HTR-8/SVneo (cell line): ENCODE measurements at regions not wholly inside any gene's neighbourhood (a gene's known extent, or its start where the extent isn't known, plus 50 kb on each side); places are given as distances from the start of the nearest gene placed in this dataset.

Experiments
- DNase-seq: peaks from one replicate; pipeline ENCODE4 v3.0.0; 2011; ENCODE audit warnings: low spot score, mixed read lengths; ENCODE audit not compliant: insufficient read length
- FAIRE-seq: peaks from 2 replicates; lab custom pipeline; 2011; peaks lifted over from hg19 to GRCh38; lab: Jason Lieb, UNC

DNA sequence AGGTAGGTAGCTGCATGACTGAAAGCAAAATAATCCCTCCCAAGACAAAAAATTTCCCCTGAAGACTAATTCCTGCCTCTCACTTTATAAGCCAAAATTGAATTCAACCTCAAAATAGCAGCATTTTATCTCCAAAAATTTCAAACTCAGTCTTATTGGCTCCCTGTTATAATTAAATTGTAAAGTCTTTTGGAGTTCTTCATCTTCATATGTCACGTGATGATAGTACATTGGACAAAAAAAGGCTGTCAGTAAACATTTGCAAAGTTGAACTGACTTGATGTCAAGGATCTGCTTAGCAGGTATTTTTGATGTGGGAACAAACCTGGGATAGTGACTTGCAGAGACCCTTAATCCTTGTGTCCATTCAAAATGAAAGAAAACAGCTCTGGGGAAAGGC, 98.4 kb upstream of the SPRED1 start:
- FAIRE-seq (no peak), DNase-seq (no peak)

- FAIRE-seq (no peak), DNase-seq (no peak)
These were observed 97.8 kb upstream of the SPRED1 start for GRCh38 chr15:38154837-38155236.

GRCh38 chr15:38163658-38164057, 89.0 kb upstream of the SPRED1 start:
- DNase-seq, result no peak
- no peak for FAIRE-seq

GRCh38 chr15:38164061-38164460, 88.6 kb upstream of the SPRED1 start:
- no peak for FAIRE-seq
- DNase-seq, result no peak

DNA sequence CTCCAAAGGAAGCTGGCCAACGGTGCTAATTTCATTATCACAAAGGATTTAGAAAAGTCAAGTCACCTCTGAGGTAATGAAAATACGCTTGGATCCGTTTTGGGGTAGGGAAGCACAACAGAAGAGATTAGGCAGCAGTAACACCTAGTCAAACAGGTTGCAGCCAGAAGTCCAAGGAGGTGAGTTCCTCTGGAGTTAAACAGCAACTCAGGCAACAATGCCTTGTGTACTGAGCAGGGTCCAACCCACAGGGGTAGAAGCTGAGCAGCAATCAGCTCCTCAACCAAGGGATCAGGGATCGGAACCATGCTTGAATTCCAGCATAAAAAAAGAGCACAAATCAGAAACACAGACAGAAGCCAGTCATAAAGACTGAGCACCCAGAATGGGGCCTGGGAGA, 88.1 kb upstream of the SPRED1 start:
- no peak for FAIRE-seq
- DNase-seq, result no peak

DNA sequence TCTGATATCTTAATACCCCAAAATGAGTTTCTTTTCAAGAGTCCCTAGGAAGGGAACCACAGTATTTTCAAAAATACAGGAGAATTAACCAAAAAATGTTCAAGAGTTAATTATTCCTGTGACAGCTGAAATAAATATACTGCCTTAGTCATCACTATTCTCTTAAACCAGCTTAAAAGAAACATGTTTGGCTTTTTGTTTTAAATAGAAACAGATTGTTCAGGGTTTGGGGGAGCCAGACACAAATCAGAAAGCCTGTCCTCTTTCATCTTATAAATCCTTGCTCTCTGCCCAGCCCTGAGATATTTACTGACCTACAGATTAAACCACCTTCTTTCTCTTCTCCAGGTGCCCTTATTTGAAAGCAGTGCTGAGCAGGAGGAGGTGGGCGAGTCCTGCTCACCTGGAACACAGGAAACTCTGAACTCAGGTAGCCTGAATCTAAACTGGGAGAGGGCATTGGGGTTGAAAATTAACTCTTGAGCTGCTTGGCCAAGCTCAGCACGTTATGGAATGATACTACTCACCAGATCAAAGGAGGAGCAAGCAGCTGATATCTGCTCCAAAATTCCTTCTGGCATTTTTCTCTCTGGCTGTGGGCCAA, 84.1 kb upstream of the SPRED1 start:
- no peak for FAIRE-seq
- no peak for DNase-seq

DNA sequence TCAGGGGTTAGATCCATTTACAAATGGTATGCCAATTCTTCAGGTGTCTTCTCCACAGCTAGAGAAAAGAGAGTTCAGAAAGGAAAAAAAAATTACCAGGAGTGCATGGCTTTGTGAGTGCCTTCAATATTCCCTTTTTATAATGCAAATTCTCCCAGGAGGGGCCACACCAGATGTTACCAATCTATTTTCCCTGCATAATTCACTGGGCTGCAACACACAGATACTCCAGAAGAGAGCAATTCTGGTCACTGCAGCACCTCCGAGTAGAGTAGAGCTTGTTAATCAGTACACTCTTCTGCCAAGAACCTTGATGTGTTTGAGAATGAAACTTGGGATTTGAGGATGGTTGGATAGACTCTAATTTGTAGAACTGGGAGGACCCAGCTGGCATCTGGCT, 80.7 kb upstream of the SPRED1 start:
- DNase-seq, result no peak
- no peak for FAIRE-seq

GRCh38 chr15:38174691-38175090, 77.9 kb upstream of the SPRED1 start:
- no peak for FAIRE-seq

DNA sequence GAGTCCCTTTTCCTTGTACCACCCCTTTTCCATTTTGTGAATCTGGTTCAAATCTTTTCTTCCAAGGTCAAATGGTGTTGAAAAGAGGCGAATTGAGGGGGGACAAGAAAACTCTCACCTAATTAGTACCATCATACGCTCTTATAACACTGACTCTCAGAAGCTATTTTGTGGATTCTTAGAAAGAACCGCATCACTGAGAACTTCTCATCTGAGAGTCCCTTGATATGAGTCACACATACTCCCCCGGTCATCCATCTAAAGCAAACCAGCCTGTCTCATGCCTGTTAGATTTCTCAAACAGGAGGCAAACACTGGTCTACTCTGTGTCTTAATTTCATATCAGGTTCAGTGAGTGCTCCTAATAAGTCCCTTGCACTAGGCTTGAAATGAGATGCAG, 76.5 kb upstream of the SPRED1 start:
- no peak for FAIRE-seq
- DNase-seq, result peak; percentile 19

More at GRCh38 chr15:38174691-38175090, 77.9 kb upstream of the SPRED1 start:
- no peak for DNase-seq

GRCh38 chr15:38176691-38177090, 75.9 kb upstream of the SPRED1 start:
- FAIRE-seq (no peak), DNase-seq (no peak)

- DNase-seq, result no peak
- no peak for FAIRE-seq
These were observed 69.7 kb upstream of the SPRED1 start for GRCh38 chr15:38182900-38183299.

DNA sequence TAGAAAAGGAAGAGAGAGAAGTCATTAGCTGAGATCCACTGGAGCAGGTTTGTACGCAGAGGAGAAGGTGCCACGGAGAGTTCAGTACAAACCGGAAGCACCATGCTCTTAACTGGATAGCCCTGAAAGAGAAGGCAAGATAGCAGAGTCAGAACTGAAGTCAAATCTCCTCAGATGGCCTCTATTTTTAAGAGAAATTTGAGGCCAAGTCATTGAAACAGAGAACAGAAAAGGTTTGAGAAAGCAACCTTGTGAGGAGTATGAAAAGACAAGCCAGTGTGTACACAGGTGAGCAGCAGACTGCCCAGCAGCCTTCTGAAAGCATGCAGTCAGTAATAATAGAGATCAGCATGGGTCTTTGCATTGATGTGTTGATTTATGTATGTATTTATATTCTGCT, 66.1 kb upstream of the SPRED1 start:
- DNase-seq (no peak), FAIRE-seq (no peak)

DNA sequence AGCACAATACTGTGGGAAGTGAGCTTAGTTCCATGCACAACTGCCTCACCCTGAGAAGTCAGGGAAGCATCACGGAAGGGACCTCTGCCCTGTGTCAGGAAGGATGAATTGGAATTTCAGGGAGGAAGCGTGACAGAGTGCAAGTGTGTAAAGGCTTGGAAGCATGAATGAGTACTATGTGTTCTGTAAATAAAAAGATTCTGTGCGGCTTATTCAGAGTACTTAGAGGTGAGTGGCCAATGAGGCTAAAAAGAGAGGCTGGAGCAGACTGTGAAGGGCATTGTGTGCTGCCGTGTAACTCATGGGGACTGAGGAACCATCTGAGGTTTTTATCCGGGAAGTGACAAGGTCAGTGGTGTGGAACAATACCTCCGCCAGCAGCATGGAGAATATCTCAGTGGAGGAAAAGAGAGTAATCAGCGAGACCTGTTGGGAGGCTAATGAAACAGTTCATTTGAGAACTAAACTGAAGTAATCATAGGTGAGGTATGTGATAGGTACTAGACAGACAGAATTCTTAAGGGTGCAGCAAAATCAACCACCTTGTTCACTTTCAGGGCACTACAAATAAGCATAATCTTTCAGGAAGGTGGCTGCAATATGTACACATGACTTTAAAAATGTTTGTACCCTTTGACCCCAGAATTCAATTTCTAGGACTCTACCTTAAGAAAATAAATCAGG, 64.9 kb upstream of the SPRED1 start:
- FAIRE-seq (no peak), DNase-seq (no peak)

DNA sequence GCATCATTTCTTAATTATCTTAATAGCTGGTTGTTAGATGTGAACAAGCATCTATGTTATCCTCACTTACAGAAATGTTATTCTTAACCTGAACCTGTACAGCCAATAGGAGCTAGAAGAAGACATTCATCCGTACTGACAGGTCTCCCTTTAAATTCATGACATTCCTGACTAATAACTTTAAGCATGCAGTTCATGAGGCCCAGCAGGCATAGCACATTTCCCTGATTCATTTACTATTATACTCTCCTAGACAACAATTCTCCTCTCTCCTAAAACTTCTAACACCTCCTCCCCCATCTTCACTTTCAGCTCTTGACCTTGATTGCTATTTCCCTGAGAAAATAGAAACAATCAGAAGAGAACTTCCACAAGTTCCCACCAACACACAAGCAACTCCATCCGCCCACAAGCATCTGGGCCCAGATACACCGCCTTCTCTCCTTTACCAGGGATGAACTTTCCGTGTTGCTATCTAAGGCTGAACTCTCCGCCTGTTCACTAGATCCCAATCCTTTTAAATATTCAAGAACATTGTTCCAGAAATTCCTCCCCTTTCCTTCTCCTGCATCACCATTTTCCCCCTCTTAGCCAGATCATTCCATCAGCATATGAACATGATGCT, 62.9 kb upstream of the SPRED1 start:
- no peak for FAIRE-seq
- DNase-seq, result no peak

DNA sequence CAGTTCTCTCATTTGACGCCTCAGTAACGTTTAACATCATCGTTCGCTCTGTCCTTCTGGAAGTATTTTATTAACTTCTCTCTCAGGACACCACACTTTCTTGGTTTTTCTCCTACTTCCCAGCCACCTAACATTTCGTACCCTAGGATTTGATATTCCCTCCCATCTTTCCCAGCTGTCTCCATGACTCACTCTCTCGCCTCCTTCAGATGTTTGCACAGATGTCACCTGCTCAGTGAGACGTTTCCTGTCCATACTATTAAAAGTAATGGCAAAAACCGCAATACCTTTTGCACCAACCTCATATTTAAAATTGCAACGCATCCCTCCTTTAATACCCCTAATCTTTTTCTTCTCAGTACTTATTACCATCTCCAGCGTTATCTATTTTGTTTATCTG, 62.1 kb upstream of the SPRED1 start:
- DNase-seq (no peak), FAIRE-seq (no peak)

DNA sequence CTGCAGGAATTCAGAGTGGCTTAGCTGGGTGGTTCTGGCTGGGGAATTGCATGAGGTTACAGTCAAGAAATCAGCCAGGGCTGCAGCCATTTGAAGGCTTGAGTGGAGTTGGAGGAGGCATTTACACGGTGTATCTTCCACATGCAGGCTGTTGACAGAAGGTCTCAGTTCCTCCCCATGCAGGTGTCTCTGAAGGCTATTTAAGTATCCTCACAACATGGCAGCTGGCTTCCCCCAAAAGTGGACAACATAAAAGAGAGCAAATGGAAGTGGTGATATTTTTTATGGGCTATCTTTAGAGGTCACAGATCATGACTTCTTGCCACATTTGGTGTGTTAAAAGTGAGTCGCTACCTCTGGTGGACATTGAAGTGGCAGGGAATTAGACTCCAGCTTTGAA, 60.1 kb upstream of the SPRED1 start:
- FAIRE-seq (no peak), DNase-seq (no peak)

GRCh38 chr15:38193496-38193895, 59.1 kb upstream of the SPRED1 start:
- FAIRE-seq, result no peak
- no peak for DNase-seq

GRCh38 chr15:38195191-38195901, 57.3 kb upstream of the SPRED1 start:
- DNase-seq (no peak), FAIRE-seq (no peak)

DNA sequence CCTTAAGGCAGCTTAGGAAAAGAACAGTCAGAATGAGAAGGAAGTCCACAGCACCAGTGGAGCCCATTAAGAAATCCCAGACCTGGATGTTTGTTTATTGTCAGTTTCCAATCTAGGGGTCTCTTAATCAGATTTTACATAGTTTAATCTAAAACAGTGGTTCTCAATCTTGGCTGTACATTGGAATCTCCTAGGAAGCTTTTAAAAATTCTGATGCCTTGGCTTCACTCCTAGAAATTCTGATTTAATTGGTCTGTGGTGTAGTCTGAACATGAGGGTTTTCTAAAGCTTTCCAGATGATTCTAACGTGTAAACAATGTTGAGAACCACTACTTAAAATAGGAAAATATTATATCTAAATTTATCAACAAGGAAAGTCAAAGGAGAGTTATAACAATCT, 56.6 kb upstream of the SPRED1 start:
- no peak for FAIRE-seq
- no peak for DNase-seq

GRCh38 chr15:38197553-38197952, 55.1 kb upstream of the SPRED1 start:
- no peak for DNase-seq
- no peak for FAIRE-seq

- no peak for DNase-seq
These were observed 50.9 kb upstream of the SPRED1 start for GRCh38 chr15:38201714-38202113.

More at GRCh38 chr15:38201714-38202113, 50.9 kb upstream of the SPRED1 start:
- FAIRE-seq, result no peak
